Neural progenitor cell (in vitro differentiated cells): ENCODE measurements at regions not wholly inside any gene's neighbourhood (a gene's known extent, or its start where the extent isn't known, plus 50 kb on each side); places are given as distances from the start of the nearest gene placed in this dataset.

Experiments
- DNase-seq: peaks from one replicate; pipeline ENCODE4 v3.0.0-alpha.2; 2016; ENCODE audit warnings: low spot score
- H2AFZ ChIP-seq: fragments of 200-600 bp; sonication (generic); replicated peaks from 2 replicates; pipeline ENCODE4 v1.6.1; 2016; ENCODE audit warnings: antibody characterized with exemption
- H3F3A ChIP-seq: fragments of 200-600 bp; sonication (generic); 2 replicates; pipeline ENCODE4 v1.6.1; 2016; ENCODE audit warnings: antibody characterized with exemption, low read depth
- H3K27ac ChIP-seq: fragments of 200-600 bp; sonication (generic); 2 replicates; pipeline ENCODE4 v1.5.1; 2016; ENCODE audit warnings: mild to moderate bottlenecking
- H3K27me3 ChIP-seq: fragments of 200-600 bp; sonication (generic); 2 replicates; pipeline ENCODE4 v1.6.1; 2016; ENCODE audit warnings: mild to moderate bottlenecking, moderate library complexity
- H3K36me3 ChIP-seq: fragments of 200-600 bp; sonication (generic); 2 replicates; pipeline ENCODE4 v1.5.1; 2016
- H3K4me1 ChIP-seq: fragments of 200-600 bp; sonication (generic); 2 replicates; pipeline ENCODE4 v1.6.1; 2016; ENCODE audit warnings: mixed run types
- H3K4me2 ChIP-seq: fragments of 200-600 bp; sonication (generic); 2 replicates; pipeline ENCODE4 v1.6.1; 2016
- H3K4me3 ChIP-seq: fragments of 200-600 bp; sonication (generic); 2 replicates; pipeline ENCODE4 v1.5.1; 2016
- H3K79me2 ChIP-seq: fragments of 200-600 bp; sonication (generic); 2 replicates; pipeline ENCODE4 v1.6.1; 2016; ENCODE audit warnings: low read depth
- H3K9ac ChIP-seq: fragments of 200-600 bp; sonication (generic); 2 replicates; pipeline ENCODE4 v1.6.1; 2016
- H3K9me3 ChIP-seq: fragments of 200-600 bp; sonication (generic); 2 replicates; pipeline ENCODE4 v1.5.1; 2016; ENCODE audit warnings: low read depth
- H4K20me1 ChIP-seq: fragments of 200-600 bp; sonication (generic); 2 replicates; pipeline ENCODE4 v1.6.1; 2016; ENCODE audit warnings: low read depth
- H3K27ac Mint-ChIP-seq: 3 replicates; pipeline ENCODE4 v1.8.0; 2021; ENCODE audit warnings: mixed read lengths
- H3K27me3 Mint-ChIP-seq: 2 replicates; pipeline ENCODE4 v1.8.0; 2022; ENCODE audit warnings: low read depth, mild to moderate bottlenecking, inconsistent platforms, moderate library complexity, mixed read lengths; ENCODE audit not compliant: insufficient read depth
- H3K36me3 Mint-ChIP-seq: 3 replicates; pipeline ENCODE4 v1.8.0; 2021; ENCODE audit warnings: mixed read lengths
- H3K4me1 Mint-ChIP-seq: 3 replicates; pipeline ENCODE4 v1.8.0; 2021; ENCODE audit warnings: mixed read lengths
- H3K4me3 Mint-ChIP-seq: 3 replicates; pipeline ENCODE4 v1.8.0; 2021; ENCODE audit warnings: mild to moderate bottlenecking, moderate library complexity, mixed read lengths
- H3K9me3 Mint-ChIP-seq: 3 replicates; pipeline ENCODE4 v1.8.0; 2020; ENCODE audit warnings: mixed read lengths
- CTCF ChIP-seq: fragments of 200-600 bp; sonication (generic); IDR thresholded peaks from 2 replicates; pipeline ENCODE4 v1.5.1; 2017; ENCODE audit warnings: antibody characterized with exemption, mild to moderate bottlenecking
- EZH2 ChIP-seq: fragments of 200-600 bp; sonication (generic); IDR thresholded peaks from 2 replicates; pipeline ENCODE4 v1.6.1; 2017; ENCODE audit warnings: antibody characterized with exemption, mild to moderate bottlenecking, moderate library complexity
- EZH2phosphoT487 ChIP-seq: fragments of 200-600 bp; sonication (generic); IDR thresholded peaks from 2 replicates; pipeline ENCODE4 v1.6.1; 2017; ENCODE audit warnings: antibody characterized with exemption

GRCh38 chr4:38390969-38391545 lies 272.9 kb upstream of the KLF3 start:
- no peak for DNase-seq
- TF ChIP-seq EZH2 (no peak), CTCF (no peak)
- H3K27ac Mint-ChIP-seq = no peak overlapping the region
- H3K27me3 ChIP-seq = no peaks in the 10 kb centered on the region
- no peak overlapping the region for H3K27ac ChIP-seq
- peaks cover under 1% of the 10 kb centered on the region for H3K4me1 Mint-ChIP-seq
- H4K20me1 ChIP-seq = no peaks in the 10 kb centered on the region
- H3K27me3 Mint-ChIP-seq = peaks cover 6% of the 10 kb centered on the region
- peaks cover 9% of the 10 kb centered on the region for H3K36me3 Mint-ChIP-seq
- no peaks in the 10 kb centered on the region for H3K36me3 ChIP-seq
- H3K4me2 ChIP-seq = no peak overlapping the region
- no peak overlapping the region for H3K9ac ChIP-seq
- H3K4me3 ChIP-seq = no peak overlapping the region
- peaks cover 36% of the 10 kb centered on the region for H3K9me3 Mint-ChIP-seq
- no peaks in the 10 kb centered on the region for H3K79me2 ChIP-seq
- no peak overlapping the region for H3K4me3 Mint-ChIP-seq
- H3K9me3 ChIP-seq = peaks cover 16% of the 10 kb centered on the region
- no peak overlapping the region for H2AFZ ChIP-seq
- H3K4me1 ChIP-seq = peaks cover under 1% of the 10 kb centered on the region
- H3F3A ChIP-seq = no peaks in the 10 kb centered on the region

GRCh38 chr4:38392223-38392855 lies 271.7 kb upstream of the KLF3 start:
- peaks cover 36% of the 10 kb centered on the region for H3K9me3 Mint-ChIP-seq
- H4K20me1 ChIP-seq = no peaks in the 10 kb centered on the region

GRCh38 chr4:38396091-38396490 lies 267.9 kb upstream of the KLF3 start:
- no peak for TF ChIP-seq EZH2
- TF ChIP-seq CTCF = no peak
- TF ChIP-seq EZH2phosphoT487 = no peak
- Histone ChIP-seq H2AFZ (no peak overlapping the region), H3K27ac (no peak overlapping the region), H3K4me3 (no peak overlapping the region), H3K36me3 (no peaks in the 10 kb centered on the region), H3K9ac (no peak overlapping the region), H4K20me1 (no peaks in the 10 kb centered on the region), H3K4me2 (no peak overlapping the region), H3K4me1 (no peaks in the 10 kb centered on the region), H3K9me3 (peaks cover 8% of the 10 kb centered on the region), H3K79me2 (no peaks in the 10 kb centered on the region), H3K27me3 (no peaks in the 10 kb centered on the region), H3F3A (no peaks in the 10 kb centered on the region)
- no peak overlapping the region for H3K27ac Mint-ChIP-seq
- H3K36me3 Mint-ChIP-seq = peaks cover 9% of the 10 kb centered on the region
- H3K4me3 Mint-ChIP-seq = no peak overlapping the region
- H3K27me3 Mint-ChIP-seq = peaks cover 4% of the 10 kb centered on the region
- peaks cover 42% of the 10 kb centered on the region for H3K9me3 Mint-ChIP-seq
- no peaks in the 10 kb centered on the region for H3K4me1 Mint-ChIP-seq
- no peak for DNase-seq

More at GRCh38 chr4:38392223-38392855, 271.7 kb upstream of the KLF3 start:
- H3K27me3 Mint-ChIP-seq = peaks cover 6% of the 10 kb centered on the region
- Histone ChIP-seq H3K9ac (no peak overlapping the region), H2AFZ (no peak overlapping the region), H3K9me3 (peaks cover 16% of the 10 kb centered on the region), H3K4me1 (no peaks in the 10 kb centered on the region), H3F3A (no peaks in the 10 kb centered on the region), H3K27ac (no peak overlapping the region), H3K36me3 (no peaks in the 10 kb centered on the region), H3K27me3 (no peaks in the 10 kb centered on the region), H3K4me2 (no peak overlapping the region), H3K79me2 (no peaks in the 10 kb centered on the region), H3K4me3 (no peak overlapping the region)
- no peak overlapping the region for H3K4me3 Mint-ChIP-seq
- H3K4me1 Mint-ChIP-seq = no peaks in the 10 kb centered on the region
- H3K27ac Mint-ChIP-seq = no peak overlapping the region
- TF ChIP-seq EZH2phosphoT487 = no peak
- no peak for TF ChIP-seq EZH2
- H3K36me3 Mint-ChIP-seq = peaks cover 9% of the 10 kb centered on the region
- no peak for DNase-seq

- DNase-seq = no peak
- Histone ChIP-seq H3K9ac (no peak overlapping the region), H3K27ac (no peak overlapping the region), H3K4me2 (no peak overlapping the region), H3K9me3 (peaks cover 4% of the 10 kb centered on the region), H3K27me3 (no peaks in the 10 kb centered on the region), H3K4me3 (no peak overlapping the region), H4K20me1 (no peaks in the 10 kb centered on the region), H3K79me2 (no peaks in the 10 kb centered on the region), H3K36me3 (no peaks in the 10 kb centered on the region), H3K4me1 (no peaks in the 10 kb centered on the region), H2AFZ (no peak overlapping the region), H3F3A (no peaks in the 10 kb centered on the region)
- TF ChIP-seq EZH2 (no peak), EZH2phosphoT487 (no peak), CTCF (no peak)
- no peak overlapping the region for H3K4me3 Mint-ChIP-seq
- no peak overlapping the region for H3K27ac Mint-ChIP-seq
- no peaks in the 10 kb centered on the region for H3K27me3 Mint-ChIP-seq
- peaks cover 4% of the 10 kb centered on the region for H3K36me3 Mint-ChIP-seq
- H3K9me3 Mint-ChIP-seq = peaks cover 37% of the 10 kb centered on the region
- H3K4me1 Mint-ChIP-seq = no peaks in the 10 kb centered on the region
Measured at GRCh38 chr4:38396845-38397547, 267.0 kb upstream of the KLF3 start.
